Mesenchymal stem cell (in vitro differentiated cells and primary cell): ENCODE measurements at regions not wholly inside any gene's neighbourhood (a gene's known extent, or its start where the extent isn't known, plus 50 kb on each side); places are given as distances from the start of the nearest gene placed in this dataset.

Source experiments
- DNase-seq: peaks from one replicate; pipeline ENCODE4 v3.0.0-alpha.2; 2013
- H2AFZ ChIP-seq: one replicate; pipeline ENCODE4 v1.6.1; 2013; ENCODE audit warnings: low read depth, mild to moderate bottlenecking, control low read depth, inconsistent platforms, low read length, moderate library complexity
- H2AK5ac ChIP-seq: 2 replicates; pipeline ENCODE4 v1.6.1; 2013; ENCODE audit warnings: low read length, moderate library complexity, mild to moderate bottlenecking, inconsistent platforms; ENCODE audit not compliant: severe bottlenecking
- H2BK120ac ChIP-seq: one replicate; pipeline ENCODE4 v1.6.1; 2013; ENCODE audit warnings: low read depth, mild to moderate bottlenecking, inconsistent platforms, low read length, moderate library complexity
- H2BK12ac ChIP-seq, 2 experiments: one replicate each; pipeline ENCODE4 v1.6.1; 2013; ENCODE audit warnings: inconsistent platforms in 2 of 2, low read length in 2 of 2, mild to moderate bottlenecking in 2 of 2, moderate library complexity in 2 of 2, control low read depth in 1 of 2
- H2BK15ac ChIP-seq: one replicate; pipeline ENCODE4 v1.6.1; 2013; ENCODE audit warnings: mild to moderate bottlenecking, low read depth, inconsistent platforms; ENCODE audit not compliant: poor library complexity, severe bottlenecking
- H2BK5ac ChIP-seq: 2 replicates; pipeline ENCODE4 v1.6.1; 2013; ENCODE audit warnings: low read depth, mild to moderate bottlenecking, low read length, control low read depth, inconsistent platforms; ENCODE audit not compliant: poor library complexity, severe bottlenecking
- H3K14ac ChIP-seq, 2 experiments: one replicate each; pipeline ENCODE4 v1.6.1; 2013; ENCODE audit warnings: inconsistent platforms in 2 of 2, low read length in 2 of 2, control low read depth in 1 of 2, mild to moderate bottlenecking in 1 of 2, moderate library complexity in 1 of 2
- H3K18ac ChIP-seq, 2 experiments: one replicate each; pipeline ENCODE4 v1.6.1; 2013; ENCODE audit warnings: inconsistent platforms in 2 of 2, low read length in 2 of 2, control low read depth in 1 of 2, low read depth in 1 of 2, mild to moderate bottlenecking in 1 of 2
- H3K23ac ChIP-seq, 2 experiments: one replicate each; pipeline ENCODE4 v1.6.1; 2013; ENCODE audit warnings: inconsistent platforms in 2 of 2, low read length in 2 of 2, mild to moderate bottlenecking in 2 of 2, moderate library complexity in 2 of 2, control low read depth in 1 of 2
- H3K27ac ChIP-seq: 2 replicates; pipeline ENCODE4 v1.5.1; 2013; ENCODE audit warnings: mild to moderate bottlenecking, moderate library complexity, low read length, control low read depth, inconsistent platforms; ENCODE audit not compliant: poor library complexity, severe bottlenecking
- H3K27me3 ChIP-seq, 2 experiments: 2 replicates each; pipeline versions ENCODE4 v1.6.1 to v1.7.0; 2013; ENCODE audit warnings: low read length in 2 of 2, mild to moderate bottlenecking in 2 of 2, moderate library complexity in 2 of 2, control low read depth in 1 of 2, inconsistent platforms in 1 of 2; ENCODE audit not compliant: control insufficient read depth in 1 of 2, insufficient read depth in 1 of 2
- H3K36me3 ChIP-seq, 2 experiments: 2 replicates each; pipeline versions ENCODE4 v1.6.1 to v1.7.0; 2013; ENCODE audit warnings: low read length in 2 of 2, control low read depth in 1 of 2, inconsistent platforms in 1 of 2, low read depth in 1 of 2, mild to moderate bottlenecking in 1 of 2; ENCODE audit not compliant: insufficient read depth in 2 of 2, control insufficient read depth in 1 of 2
- H3K4ac ChIP-seq, 2 experiments: one replicate each; pipeline ENCODE4 v1.6.1; 2013; ENCODE audit warnings: inconsistent platforms in 2 of 2, low read length in 2 of 2, mild to moderate bottlenecking in 2 of 2, moderate library complexity in 2 of 2, control low read depth in 1 of 2, low read depth in 1 of 2
- H3K4me1 ChIP-seq: 2 replicates; pipeline ENCODE4 v1.6.1; 2013; ENCODE audit warnings: low read depth, low read length, control low read depth; ENCODE audit not compliant: control insufficient read depth, insufficient read depth
- H3K4me2 ChIP-seq: 2 replicates; pipeline ENCODE4 v1.6.1; 2013; ENCODE audit warnings: low read length, mild to moderate bottlenecking, inconsistent platforms; ENCODE audit not compliant: poor library complexity, severe bottlenecking
- H3K4me3 ChIP-seq, 2 experiments: 2 replicates each; pipeline versions ENCODE4 v1.5.1 to v1.7.0; 2013; ENCODE audit warnings: low read length in 2 of 2, mild to moderate bottlenecking in 2 of 2, control low read depth in 1 of 2, low read depth in 1 of 2; ENCODE audit not compliant: insufficient read depth in 1 of 2
- H3K79me1 ChIP-seq: replicated peaks from 2 replicates; pipeline ENCODE4 v1.6.1; 2013; ENCODE audit warnings: mild to moderate bottlenecking, control low read depth, low read length, inconsistent platforms; ENCODE audit not compliant: poor library complexity, severe bottlenecking
- H3K9ac ChIP-seq: 2 replicates; pipeline ENCODE4 v1.7.0; 2013; ENCODE audit warnings: mild to moderate bottlenecking, low read length, moderate library complexity
- H3K9me3 ChIP-seq: 2 replicates; pipeline ENCODE4 v1.7.0; 2013; ENCODE audit warnings: mild to moderate bottlenecking, low read length; ENCODE audit not compliant: control insufficient read depth
- H4K8ac ChIP-seq: one replicate; pipeline ENCODE4 v1.6.1; 2013; ENCODE audit warnings: inconsistent platforms, mild to moderate bottlenecking, low read length, moderate library complexity
- H4K91ac ChIP-seq: one replicate; pipeline ENCODE4 v1.6.1; 2013; ENCODE audit warnings: mild to moderate bottlenecking, low read length, inconsistent platforms
- WGBS: methylation state at CpG from one replicate; pipeline ENCODE4 v1.1.7; 2013; ENCODE audit warnings: mixed read lengths; 5-methylcytosine and 5-hydroxymethylcytosine counted together

DNA sequence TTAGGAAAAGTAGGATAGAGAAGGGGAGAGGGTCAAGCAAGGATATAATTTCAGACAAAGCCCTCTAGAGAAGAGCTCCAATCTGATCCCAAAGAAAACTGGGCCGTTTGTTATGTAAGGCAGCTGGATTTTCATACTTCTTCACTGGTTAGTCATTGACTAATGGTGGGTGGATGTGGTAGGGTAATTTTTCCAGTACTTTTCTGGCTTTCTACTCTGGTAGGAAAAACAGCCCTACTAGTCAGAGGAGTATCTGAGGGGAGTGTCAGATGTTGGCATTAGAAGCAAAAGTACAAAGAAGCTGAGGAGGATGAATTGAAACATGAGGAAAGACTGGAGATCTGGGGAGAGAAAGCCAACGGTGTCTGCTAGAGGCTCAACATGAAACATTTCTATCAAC is 145.3 kb downstream of the TNFSF18 start:
- no peak overlapping the region for H3K14ac ChIP-seq
- peak overlapping the region; percentile 26 for H2AK5ac ChIP-seq
- peak; percentile 35 for DNase-seq
- H3K4me3 ChIP-seq, result no peak overlapping the region
- H3K9ac ChIP-seq, result no peak overlapping the region
- H2AFZ ChIP-seq, result no peak overlapping the region
- H2BK120ac ChIP-seq, result peak overlapping the region; percentile 27
- H3K18ac ChIP-seq, result peak overlapping the region in 1 of 2 experiments; percentile 92
- H3K79me1 ChIP-seq, result no peaks in the 10 kb centered on the region
- H2BK5ac ChIP-seq, result peak overlapping the region; percentile 53
- H3K9me3 ChIP-seq, result no peaks in the 10 kb centered on the region
- no peak overlapping the region for H4K91ac ChIP-seq
- no peak overlapping the region for H2BK15ac ChIP-seq
- H3K23ac ChIP-seq, result no peak overlapping the region
- 55% methylated on average over 2 of the region's 2 CpGs for WGBS
- H2BK12ac ChIP-seq, result peak overlapping the region; percentile 73 to 83
- no peaks in the 10 kb centered on the region for H3K36me3 ChIP-seq
- H3K4me2 ChIP-seq, result no peak overlapping the region
- no peaks in the 10 kb centered on the region for H3K27me3 ChIP-seq
- peak overlapping the region; percentile 92 for H3K27ac ChIP-seq
- H3K4ac ChIP-seq, result peak overlapping the region; percentile 66 to 93
- H4K8ac ChIP-seq, result no peak overlapping the region
- peaks cover 3% of the 10 kb centered on the region for H3K4me1 ChIP-seq

DNA sequence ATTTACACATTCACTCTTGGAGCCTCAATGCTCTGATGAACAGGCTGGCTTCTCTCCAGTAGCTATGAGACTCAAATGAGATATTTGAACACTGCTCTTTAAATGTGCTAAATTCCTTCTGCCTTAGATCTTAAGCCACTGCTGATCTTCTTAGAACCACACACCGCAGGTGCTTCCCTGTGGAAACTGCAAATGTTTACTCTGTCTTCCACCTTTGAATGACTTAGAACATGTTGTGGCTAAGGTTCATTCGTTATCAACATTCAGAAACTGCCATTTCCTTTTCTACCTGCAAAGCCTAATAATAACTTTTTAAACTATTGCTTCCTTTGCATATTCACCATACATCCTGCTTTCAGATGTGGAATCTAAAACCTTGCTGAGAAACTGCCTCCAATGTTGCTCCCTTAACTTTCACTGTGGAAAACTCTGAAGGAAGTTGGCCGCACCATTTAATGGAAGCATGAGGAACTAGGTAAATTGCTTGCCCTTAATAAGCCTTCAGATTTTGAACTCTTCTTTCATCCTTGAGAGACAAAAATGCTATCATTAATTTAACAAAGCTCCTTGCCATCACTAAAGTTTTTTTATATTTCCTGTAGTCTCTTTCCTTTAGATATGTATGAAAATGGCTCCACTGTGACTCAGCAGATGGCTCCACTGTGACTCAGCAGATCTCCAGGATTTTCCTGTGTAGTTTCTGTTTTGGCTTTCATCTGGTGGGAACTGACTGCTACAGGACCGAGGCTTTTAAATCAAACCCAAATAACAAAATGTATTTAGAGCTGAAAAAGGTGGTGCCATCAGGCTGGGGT is 143.8 kb downstream of the TNFSF18 start:
- peak overlapping the region; percentile 71 for H2BK120ac ChIP-seq
- peak; percentile 85 for DNase-seq
- H2AK5ac ChIP-seq, result peak overlapping the region; percentile 49
- no peak overlapping the region for H2BK15ac ChIP-seq
- 47% methylated on average over 4 of the region's 4 CpGs for WGBS
- H2AFZ ChIP-seq, result no peak overlapping the region
- H3K4ac ChIP-seq, result peak overlapping the region; percentile 62 to 95
- peak overlapping the region in 1 of 2 experiments; percentile 36 for H3K14ac ChIP-seq
- H3K9me3 ChIP-seq, result no peaks in the 10 kb centered on the region
- peak overlapping the region; percentile 50 for H4K91ac ChIP-seq
- peak overlapping the region; percentile 86 for H2BK5ac ChIP-seq
- peak overlapping the region; percentile 39 for H3K9ac ChIP-seq
- no peaks in the 10 kb centered on the region for H3K36me3 ChIP-seq
- H3K79me1 ChIP-seq, result no peaks in the 10 kb centered on the region
- peak overlapping the region; percentile 63 to 97 for H2BK12ac ChIP-seq
- H3K4me3 ChIP-seq, result no peak overlapping the region
- H3K18ac ChIP-seq, result peak overlapping the region; percentile 88 to 95
- peaks cover 3% of the 10 kb centered on the region for H3K4me1 ChIP-seq
- H3K23ac ChIP-seq, result no peak overlapping the region
- H3K27me3 ChIP-seq, result no peaks in the 10 kb centered on the region
- H3K27ac ChIP-seq, result peak overlapping the region; percentile 99
- peak overlapping the region; percentile 77 for H4K8ac ChIP-seq
- peak overlapping the region; percentile 28 for H3K4me2 ChIP-seq

GRCh38 chr1:172907834-172908326 is 142.9 kb downstream of the TNFSF18 start:
- Histone ChIP-seq H2BK15ac (no peak overlapping the region), H3K27me3 (no peaks in the 10 kb centered on the region), H3K9ac (no peak overlapping the region), H3K14ac (no peak overlapping the region), H3K79me1 (no peaks in the 10 kb centered on the region), H2AFZ (no peak overlapping the region), H4K8ac (peak overlapping the region; percentile 91), H2BK120ac (peak overlapping the region; percentile 83), H3K27ac (peak overlapping the region; percentile 99), H3K4me1 (peaks cover 4% of the 10 kb centered on the region), H3K9me3 (peaks cover 4% of the 10 kb centered on the region), H3K36me3 (no peaks in the 10 kb centered on the region), H2BK12ac (peak overlapping the region; percentile 82 to 96), H3K23ac (no peak overlapping the region), H3K4ac (peak overlapping the region; percentile 86 to 91), H4K91ac (peak overlapping the region; percentile 87), H3K4me3 (no peak overlapping the region), H3K18ac (peak overlapping the region in 1 of 2 experiments; percentile 28), H3K4me2 (no peak overlapping the region), H2AK5ac (peak overlapping the region; percentile 93), H2BK5ac (peak overlapping the region; percentile 86)
- WGBS, result 20% methylated on average over 1 of the region's 2 CpGs
- DNase-seq, result no peak

- peak overlapping the region in 1 of 2 experiments; percentile 65 for H2BK12ac ChIP-seq
These were observed 141.0 kb downstream of the TNFSF18 start for GRCh38 chr1:172909606-172910326.

More at GRCh38 chr1:172909606-172910326, 141.0 kb downstream of the TNFSF18 start:
- no peak overlapping the region for H3K23ac ChIP-seq
- H2BK120ac ChIP-seq, result peak overlapping the region; percentile 68
- H2AFZ ChIP-seq, result no peak overlapping the region
- no peaks in the 10 kb centered on the region for H3K79me1 ChIP-seq
- peaks cover 9% of the 10 kb centered on the region for H3K9me3 ChIP-seq
- peak overlapping the region; percentile 44 for H3K4me2 ChIP-seq
- peak overlapping the region in 1 of 2 experiments; percentile 35 for H3K14ac ChIP-seq
- H3K4me3 ChIP-seq, result no peak overlapping the region
- H2BK15ac ChIP-seq, result no peak overlapping the region
- H3K27ac ChIP-seq, result peak overlapping the region; percentile 100
- DNase-seq, result peak; percentile 96
- H3K9ac ChIP-seq, result no peak overlapping the region
- H3K18ac ChIP-seq, result peak overlapping the region; percentile 87 to 88
- H2BK5ac ChIP-seq, result peak overlapping the region; percentile 91
- peak overlapping the region; percentile 94 for H4K8ac ChIP-seq
- H2AK5ac ChIP-seq, result peak overlapping the region; percentile 89
- H3K4ac ChIP-seq, result peak overlapping the region in 1 of 2 experiments; percentile 99
- WGBS, result 5% methylated on average over 10 of the region's 11 CpGs
- H3K4me1 ChIP-seq, result peaks cover 4% of the 10 kb centered on the region
- H3K27me3 ChIP-seq, result no peaks in the 10 kb centered on the region
- H3K36me3 ChIP-seq, result no peaks in the 10 kb centered on the region
- peak overlapping the region; percentile 90 for H4K91ac ChIP-seq
